ENCODE measurements at regions not wholly inside any gene's neighbourhood (a gene's known extent, or its start where the extent isn't known, plus 50 kb on each side); places are given as distances from the start of the nearest gene placed in this dataset.

- Histone ChIP-seq H3K9me3 (no peaks in the 10 kb centered on the region), H3K4me1 (no peaks in the 10 kb centered on the region), H3K27ac (no peak overlapping the region), H3K27me3 (no peaks in the 10 kb centered on the region), H3K4me3 (no peak overlapping the region), H3K36me3 (no peaks in the 10 kb centered on the region)
- ATAC-seq = peak in 1 of 4 donors; percentile 21
- DNase-seq = no peak
- no peak for FAIRE-seq
- intact Hi-C loops (cut with DNase I) = no loop called here
- WGBS, 2 donors = 35 to 55% methylated on average over 2 of the region's 2 CpGs
- no peak for TF ChIP-seq CTCF (IDR thresholded peaks at IDR 0.05)
Measured at GRCh38 chr1:68745011-68745410, 248.1 kb upstream of the DEPDC1 start.

- Histone ChIP-seq H3K9me3 (no peaks in the 10 kb centered on the region), H3K4me3 (no peak overlapping the region), H3K27me3 (no peaks in the 10 kb centered on the region), H3K27ac (no peak overlapping the region), H3K4me1 (no peaks in the 10 kb centered on the region), H3K36me3 (no peaks in the 10 kb centered on the region)
- no peak for ATAC-seq
- intact Hi-C loops (cut with DNase I) = no loop called here
- WGBS, 2 donors = 19 to 20% methylated on average over 1 of the region's 1 CpG
- no peak for DNase-seq
- no peak for TF ChIP-seq CTCF (IDR thresholded peaks at IDR 0.05)
- no peak for FAIRE-seq
Measured at GRCh38 chr1:68745451-68745850, 248.6 kb upstream of the DEPDC1 start.

GRCh38 chr1:68746378-68746777 is 249.5 kb upstream of the DEPDC1 start:
- WGBS, 2 donors = 34 to 44% methylated on average over 1 of the region's 1 CpG
- H3K4me3 ChIP-seq = no peak overlapping the region
- DNase-seq = no peak
- H3K27ac ChIP-seq = no peak overlapping the region
- FAIRE-seq = no peak
- no peak for TF ChIP-seq CTCF (IDR thresholded peaks at IDR 0.05)
- no peaks in the 10 kb centered on the region for H3K4me1 ChIP-seq
- ATAC-seq = no peak
- no peaks in the 10 kb centered on the region for H3K27me3 ChIP-seq
- H3K9me3 ChIP-seq = no peaks in the 10 kb centered on the region
- intact Hi-C loops (cut with DNase I) = no loop called here
- no peaks in the 10 kb centered on the region for H3K36me3 ChIP-seq

- no peaks in the 10 kb centered on the region for H3K4me1 ChIP-seq
- FAIRE-seq (no peak), DNase-seq (no peak), ATAC-seq (no peak)
- no peak overlapping the region for H3K4me3 ChIP-seq
- no peaks in the 10 kb centered on the region for H3K36me3 ChIP-seq
- H3K27me3 ChIP-seq = no peaks in the 10 kb centered on the region
- TF ChIP-seq CTCF (IDR thresholded peaks at IDR 0.05) = no peak
- intact Hi-C loops (cut with DNase I) = no loop called here
- H3K27ac ChIP-seq = no peak overlapping the region
- H3K9me3 ChIP-seq = no peaks in the 10 kb centered on the region
- WGBS, 2 donors = 45 to 52% methylated on average over 2 of the region's 2 CpGs
Measured at GRCh38 chr1:68751723-68752122, 254.8 kb upstream of the DEPDC1 start.

GRCh38 chr1:68758666-68759209 is 261.9 kb upstream of the DEPDC1 start:
- Histone ChIP-seq H3K36me3 (no peaks in the 10 kb centered on the region), H3K4me1 (no peaks in the 10 kb centered on the region), H3K9me3 (no peaks in the 10 kb centered on the region), H3K27me3 (no peaks in the 10 kb centered on the region), H3K27ac (no peak overlapping the region), H3K4me3 (no peak overlapping the region)
- no peak for DNase-seq
- TF ChIP-seq CTCF (IDR thresholded peaks at IDR 0.05) = no peak
- intact Hi-C loops (cut with DNase I) = no loop called here
- FAIRE-seq = no peak
- ATAC-seq = no peak
- WGBS, 2 donors = 46 to 77% methylated on average over 1 of the region's 1 CpG

Measured in pancreas (tissue), 10 donors.